DOHH2 (cell line): ENCODE measurements at regions not wholly inside any gene's neighbourhood (a gene's known extent, or its start where the extent isn't known, plus 50 kb on each side); places are given as distances from the start of the nearest gene placed in this dataset.

Source experiments
- H3F3A ChIP-seq: fragments of 200-600 bp; sonication (generic), shearing (Covaris generic); 2 replicates; pipeline ENCODE4 v1.6.0; 2016; ENCODE audit warnings: antibody characterized with exemption, mild to moderate bottlenecking; ENCODE audit not compliant: control insufficient read depth, insufficient read depth
- H3K27ac ChIP-seq: fragments of 200-600 bp; sonication (generic); 2 replicates; pipeline ENCODE4 v1.5.1; 2014; ENCODE audit warnings: low read depth, mild to moderate bottlenecking, low read length, moderate library complexity
- H3K27me3 ChIP-seq: fragments of 200-600 bp; sonication (generic); 2 replicates; pipeline ENCODE4 v1.6.1; 2014; ENCODE audit warnings: mild to moderate bottlenecking, low read length, mixed read lengths; ENCODE audit not compliant: control insufficient read depth
- H3K36me3 ChIP-seq: fragments of 200-600 bp; sonication (generic); 2 replicates; pipeline ENCODE4 v1.6.1; 2014; ENCODE audit warnings: mild to moderate bottlenecking, low read length, moderate library complexity, mixed read lengths; ENCODE audit not compliant: control insufficient read depth
- H3K4me1 ChIP-seq: fragments of 200-600 bp; sonication (generic); 2 replicates; pipeline ENCODE4 v1.6.1; 2014; ENCODE audit warnings: mild to moderate bottlenecking, low read length, mixed read lengths; ENCODE audit not compliant: control insufficient read depth
- H3K4me2 ChIP-seq: fragments of 200-600 bp; sonication (generic); 2 replicates; pipeline ENCODE4 v1.6.0; 2014; ENCODE audit warnings: mild to moderate bottlenecking, low read length, moderate library complexity
- H3K4me3 ChIP-seq: fragments of 200-600 bp; sonication (generic); 2 replicates; pipeline ENCODE4 v1.5.1; 2014; ENCODE audit warnings: mild to moderate bottlenecking, low read length, mixed read lengths
- H3K79me2 ChIP-seq: fragments of 200-600 bp; sonication (generic); 2 replicates; pipeline ENCODE4 v1.6.1; 2014; ENCODE audit warnings: mild to moderate bottlenecking, low read length, mixed read lengths; ENCODE audit not compliant: control insufficient read depth
- H3K9me2 ChIP-seq: fragments of 200-600 bp; sonication (generic); replicated peaks from 2 replicates; pipeline ENCODE4 v1.6.1; 2014; ENCODE audit warnings: mild to moderate bottlenecking, low read length, mixed read lengths; ENCODE audit not compliant: control insufficient read depth
- H3K9me3 ChIP-seq: fragments of 200-600 bp; sonication (generic); 2 replicates; pipeline ENCODE4 v1.6.1; 2014; ENCODE audit warnings: antibody characterized with exemption, low read length, mixed read lengths; ENCODE audit not compliant: control insufficient read depth, insufficient read depth
- H4K20me1 ChIP-seq: fragments of 200-600 bp; sonication (generic); 2 replicates; pipeline ENCODE4 v1.6.0; 2014; ENCODE audit warnings: low read depth, mild to moderate bottlenecking, antibody characterized with exemption, low read length, moderate library complexity; ENCODE audit not compliant: control insufficient read depth, insufficient read depth
- EZH2phosphoT487 ChIP-seq: fragments of 200-600 bp; sonication (generic); IDR thresholded peaks from 2 replicates; pipeline ENCODE4 v1.6.1; 2017; ENCODE audit warnings: borderline replicate concordance, mild to moderate bottlenecking, antibody characterized with exemption, low read length, moderate library complexity, mixed read lengths
- TF ChIP-seq, protein P1 (sequence below): fragments of 200-600 bp; sonication (generic); IDR thresholded peaks from one replicate; pipeline ENCODE4 v1.5.1; 2014; ENCODE audit warnings: antibody characterized with exemption, mild to moderate bottlenecking, low read depth, low read length; ENCODE audit not compliant: poor library complexity, severe bottlenecking

- no peaks in the 10 kb centered on the region for H3F3A ChIP-seq
- H3K79me2 ChIP-seq: no peaks in the 10 kb centered on the region
- no peaks in the 10 kb centered on the region for H3K27me3 ChIP-seq
- TF ChIP-seq EZH2phosphoT487: no peak
- TF ChIP-seq, protein P1, sequence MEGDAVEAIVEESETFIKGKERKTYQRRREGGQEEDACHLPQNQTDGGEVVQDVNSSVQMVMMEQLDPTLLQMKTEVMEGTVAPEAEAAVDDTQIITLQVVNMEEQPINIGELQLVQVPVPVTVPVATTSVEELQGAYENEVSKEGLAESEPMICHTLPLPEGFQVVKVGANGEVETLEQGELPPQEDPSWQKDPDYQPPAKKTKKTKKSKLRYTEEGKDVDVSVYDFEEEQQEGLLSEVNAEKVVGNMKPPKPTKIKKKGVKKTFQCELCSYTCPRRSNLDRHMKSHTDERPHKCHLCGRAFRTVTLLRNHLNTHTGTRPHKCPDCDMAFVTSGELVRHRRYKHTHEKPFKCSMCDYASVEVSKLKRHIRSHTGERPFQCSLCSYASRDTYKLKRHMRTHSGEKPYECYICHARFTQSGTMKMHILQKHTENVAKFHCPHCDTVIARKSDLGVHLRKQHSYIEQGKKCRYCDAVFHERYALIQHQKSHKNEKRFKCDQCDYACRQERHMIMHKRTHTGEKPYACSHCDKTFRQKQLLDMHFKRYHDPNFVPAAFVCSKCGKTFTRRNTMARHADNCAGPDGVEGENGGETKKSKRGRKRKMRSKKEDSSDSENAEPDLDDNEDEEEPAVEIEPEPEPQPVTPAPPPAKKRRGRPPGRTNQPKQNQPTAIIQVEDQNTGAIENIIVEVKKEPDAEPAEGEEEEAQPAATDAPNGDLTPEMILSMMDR: no peak
- H3K27ac ChIP-seq: no peak overlapping the region
- H3K36me3 ChIP-seq: no peaks in the 10 kb centered on the region
- no peak overlapping the region for H3K4me2 ChIP-seq
- no peak overlapping the region for H3K4me3 ChIP-seq
- H4K20me1 ChIP-seq: no peaks in the 10 kb centered on the region
- no peaks in the 10 kb centered on the region for H3K9me2 ChIP-seq
- no peaks in the 10 kb centered on the region for H3K4me1 ChIP-seq
- H3K9me3 ChIP-seq: no peaks in the 10 kb centered on the region
These were observed 89.5 kb upstream of the UBE2E2 start for GRCh38 chr3:23113455-23114171.

GRCh38 chr3:23114432-23114831 lies 88.7 kb upstream of the UBE2E2 start:
- Histone ChIP-seq H3K9me2 (no peaks in the 10 kb centered on the region), H3K79me2 (no peaks in the 10 kb centered on the region), H3F3A (no peaks in the 10 kb centered on the region), H3K27me3 (no peaks in the 10 kb centered on the region), H3K4me3 (no peak overlapping the region), H3K36me3 (no peaks in the 10 kb centered on the region), H3K27ac (no peak overlapping the region), H4K20me1 (no peaks in the 10 kb centered on the region), H3K4me2 (no peak overlapping the region), H3K4me1 (no peaks in the 10 kb centered on the region), H3K9me3 (no peaks in the 10 kb centered on the region)
- TF ChIP-seq EZH2phosphoT487: no peak
- TF ChIP-seq, protein P1: no peak

GRCh38 chr3:23115171-23115877 lies 87.8 kb upstream of the UBE2E2 start:
- Histone ChIP-seq H4K20me1 (no peaks in the 10 kb centered on the region), H3K4me3 (no peak overlapping the region), H3K4me1 (no peaks in the 10 kb centered on the region), H3K27ac (no peak overlapping the region), H3F3A (no peaks in the 10 kb centered on the region), H3K4me2 (no peak overlapping the region), H3K9me3 (no peaks in the 10 kb centered on the region), H3K36me3 (no peaks in the 10 kb centered on the region), H3K79me2 (no peaks in the 10 kb centered on the region), H3K27me3 (no peaks in the 10 kb centered on the region), H3K9me2 (no peaks in the 10 kb centered on the region)
- TF ChIP-seq, protein P1: no peak
- TF ChIP-seq EZH2phosphoT487: no peak
